ENCODE measurements at regions not wholly inside any gene's neighbourhood (a gene's known extent, or its start where the extent isn't known, plus 50 kb on each side); places are given as distances from the start of the nearest gene placed in this dataset.

- no peak for TF ChIP-seq POLR2AphosphoS5 (IDR thresholded peaks at IDR 0.05; ENCODE audit: insufficient read depth in 1 of 2, low read depth in 1 of 2)
- no peak for TF ChIP-seq CTCF (IDR thresholded peaks at IDR 0.05)
- TF ChIP-seq POLR2A (IDR thresholded peaks at IDR 0.05), result no peak
Observed at GRCh38 chr5:16345454-16345853, 120.1 kb downstream of the ZNF622 start.

Data from vagina (tissue), 2 donors.